K562 (cell line): ENCODE measurements at regions not wholly inside any gene's neighbourhood (a gene's known extent, or its start where the extent isn't known, plus 50 kb on each side); places are given as distances from the start of the nearest gene placed in this dataset.

Experiments
- EZH2 ChIP-seq: IDR thresholded peaks from 2 replicates; pipeline ENCODE4 v1.6.1; 2012; ENCODE audit warnings: low read depth, mild to moderate bottlenecking, inconsistent platforms, low read length, borderline replicate concordance
- RBBP5 ChIP-seq: fragments of 200-600 bp; sonication (generic); IDR thresholded peaks from 2 replicates; pipeline ENCODE4 v1.6.1; 2012; ENCODE audit warnings: borderline replicate concordance, mild to moderate bottlenecking, low read length, control low read depth, inconsistent platforms; ENCODE audit not compliant: insufficient read depth, poor library complexity, severe bottlenecking
- RCOR1 ChIP-seq, 2 experiments: IDR thresholded peaks; 2 replicates each; pipeline ENCODE4 v1.6.1; 2012; ENCODE audit warnings: low read depth in 2 of 2, low read length in 2 of 2, borderline replicate concordance in 1 of 2, improper control_type of control experiment in 1 of 2
- ZNF639 ChIP-seq, 2 experiments: fragments of 200-800 bp in 1 of 2; sonication (Bioruptor generic) in 1 of 2; sonication (generic) in 1 of 2; formaldehyde crosslinking in 1 of 2; IDR thresholded peaks in 1 of 2; conservative IDR thresholded peaks in 1 of 2; 2 replicates each; pipeline versions ENCODE4 v1.5.0 to v1.6.1; 2016 to 2020; ENCODE audit warnings: missing compliant biosample characterization in 1 of 2, missing genetic modification characterization in 1 of 2, missing genetic modification reagents in 1 of 2

- TF ChIP-seq RCOR1 (IDR thresholded peaks at IDR 0.05; ENCODE audit: borderline replicate concordance in 1 of 2, low read depth in 2 of 2, low read length in 2 of 2), result no peak
- TF ChIP-seq ZNF639 (CRISPR knock-in tag; conservative IDR thresholded peaks at IDR 0.05 in 1 of 2, IDR thresholded peaks at IDR 0.05 in 1 of 2), result no peak
- no peak for TF ChIP-seq RBBP5
- TF ChIP-seq EZH2, result no peak
Observed at GRCh38 chr6:169880516-169880915, 129.1 kb downstream of the ERMARD start.
